ENCODE measurements at regions not wholly inside any gene's neighbourhood (a gene's known extent, or its start where the extent isn't known, plus 50 kb on each side); places are given as distances from the start of the nearest gene placed in this dataset.

- H3K27me3 ChIP-seq, result no peaks in the 10 kb centered on the region
- H3K4me3 ChIP-seq, result no peak overlapping the region
- H3K9me3 ChIP-seq, result no peaks in the 10 kb centered on the region
- TF ChIP-seq POLR2A (IDR thresholded peaks at IDR 0.05) (no peak), CTCF (IDR thresholded peaks at IDR 0.05) (no peak)
- DNase-seq, result no peak
- intact Hi-C loops (cut with DNase I; ENCODE audit: low total_unique reads), result no loop called here
- no peaks in the 10 kb centered on the region for H3K4me1 ChIP-seq
- no peak overlapping the region for H3K27ac ChIP-seq
- no peaks in the 10 kb centered on the region for H3K36me3 ChIP-seq
Observed at GRCh38 chr13:106183410-106184065, 351.9 kb downstream of the EFNB2 start.

- no peaks in the 10 kb centered on the region for H3K4me1 ChIP-seq
- H3K4me3 ChIP-seq, result no peak overlapping the region
- H3K9me3 ChIP-seq, result no peaks in the 10 kb centered on the region
- intact Hi-C loops (cut with DNase I; ENCODE audit: low total_unique reads), result no loop called here
- no peaks in the 10 kb centered on the region for H3K36me3 ChIP-seq
- no peak for DNase-seq
- no peaks in the 10 kb centered on the region for H3K27me3 ChIP-seq
- no peak overlapping the region for H3K27ac ChIP-seq
- no peak for TF ChIP-seq POLR2A (IDR thresholded peaks at IDR 0.05)
- no peak for TF ChIP-seq CTCF (IDR thresholded peaks at IDR 0.05)
Observed at GRCh38 chr13:106182404-106182803, 353.1 kb downstream of the EFNB2 start.

- intact Hi-C loops (cut with DNase I; ENCODE audit: low total_unique reads), result no loop called here
- no peaks in the 10 kb centered on the region for H3K4me1 ChIP-seq
- no peaks in the 10 kb centered on the region for H3K9me3 ChIP-seq
- no peaks in the 10 kb centered on the region for H3K27me3 ChIP-seq
- no peak for DNase-seq
- no peaks in the 10 kb centered on the region for H3K36me3 ChIP-seq
- TF ChIP-seq CTCF (IDR thresholded peaks at IDR 0.05), result no peak
- TF ChIP-seq POLR2A (IDR thresholded peaks at IDR 0.05), result no peak
- no peak overlapping the region for H3K27ac ChIP-seq
- H3K4me3 ChIP-seq, result no peak overlapping the region
Observed at GRCh38 chr13:106178816-106179215, 356.6 kb downstream of the EFNB2 start.

GRCh38 chr13:106177146-106177545, 358.3 kb downstream of the EFNB2 start:
- no peaks in the 10 kb centered on the region for H3K9me3 ChIP-seq
- no peak for DNase-seq
- no peak for TF ChIP-seq POLR2A (IDR thresholded peaks at IDR 0.05)
- TF ChIP-seq CTCF (IDR thresholded peaks at IDR 0.05), result no peak
- H3K27me3 ChIP-seq, result no peaks in the 10 kb centered on the region
- no peaks in the 10 kb centered on the region for H3K4me1 ChIP-seq
- no peak overlapping the region for H3K27ac ChIP-seq
- H3K4me3 ChIP-seq, result no peak overlapping the region
- H3K36me3 ChIP-seq, result no peaks in the 10 kb centered on the region
- intact Hi-C loops (cut with DNase I; ENCODE audit: low total_unique reads), result no loop called here

GRCh38 chr13:106176117-106176516, 359.3 kb downstream of the EFNB2 start:
- H3K4me1 ChIP-seq, result no peaks in the 10 kb centered on the region
- no peaks in the 10 kb centered on the region for H3K27me3 ChIP-seq
- no peaks in the 10 kb centered on the region for H3K9me3 ChIP-seq
- H3K4me3 ChIP-seq, result no peak overlapping the region
- no peak for DNase-seq
- intact Hi-C loops (cut with DNase I; ENCODE audit: low total_unique reads), result no loop called here
- no peak overlapping the region for H3K27ac ChIP-seq
- TF ChIP-seq CTCF (IDR thresholded peaks at IDR 0.05), result no peak
- no peak for TF ChIP-seq POLR2A (IDR thresholded peaks at IDR 0.05)
- no peaks in the 10 kb centered on the region for H3K36me3 ChIP-seq
